K562 (cell line): ENCODE measurements at regions not wholly inside any gene's neighbourhood (a gene's known extent, or its start where the extent isn't known, plus 50 kb on each side); places are given as distances from the start of the nearest gene placed in this dataset.

Source experiments
- ATAC-seq: fragments of 200-7000 bp; cut with Tn5 transposase; 3 replicates; pipeline ENCODE4 v1.9.1; 2020; ENCODE audit warnings: moderate library complexity
- BruUV-seq: library from RNA; stranded (reverse); fragments of 400-500 nt; replicated peaks from 2 replicates; lab custom pipeline; 2021; lab: Mats Ljungman, UMichigan
- CTCF ChIA-PET: fragments of 300-600 bp; formaldehyde crosslinking; extraction: SDS; loops from one replicate; lab custom pipeline; 2021; ENCODE audit warnings: low intra/inter-chr PET ratio; lab: Yijun Ruan, JAX
- POLR2A ChIA-PET: fragments of 300-600, 350-650 bp; sonication (Branson Sonifier 250); formaldehyde crosslinking; extraction: SDS; loops from one replicate; lab custom pipeline; 2021; ENCODE audit warnings: antibody characterized with exemption, inconsistent platforms; lab: Yijun Ruan, JAX
- DNase-seq, 4 experiments: peaks; one replicate each; pipeline versions ENCODE4 v3.0.0 to v3.0.0-alpha.2; 2011 to 2018; ENCODE audit warnings: low spot score in 3 of 4, mixed read lengths in 3 of 4; ENCODE audit errors: extremely low read depth in 1 of 4
- FAIRE-seq: peaks from 2 replicates; lab custom pipeline; 2011; peaks lifted over from hg19 to GRCh38; lab: Jason Lieb, UNC
- H2AFZ ChIP-seq: 2 replicates; pipeline ENCODE4 v1.6.0; 2011; ENCODE audit warnings: low read depth, low read length, control low read depth, inconsistent platforms
- H3K27ac ChIP-seq: fragments of 200-600 bp; 3 replicates; pipeline ENCODE4 v1.8.0; 2011; ENCODE audit warnings: low read depth, mild to moderate bottlenecking, control low read depth, inconsistent platforms, low read length, moderate library complexity, mixed read lengths; ENCODE audit errors: extremely low read depth
- H3K27me3 ChIP-seq, 2 experiments: fragments of 300-600 bp in 1 of 2; 2 replicates in 1 of 2; 3 replicates in 1 of 2; pipeline versions ENCODE4 v1.6.0 to v1.8.0; 2011; ENCODE audit warnings: inconsistent platforms in 2 of 2, low read length in 2 of 2, mild to moderate bottlenecking in 1 of 2, mixed read lengths in 1 of 2, moderate library complexity in 1 of 2; ENCODE audit not compliant: control insufficient read depth in 2 of 2, insufficient read depth in 2 of 2
- H3K36me3 ChIP-seq: fragments of 300-600 bp; 3 replicates; pipeline ENCODE4 v1.8.0; 2011; ENCODE audit warnings: mild to moderate bottlenecking, low read length, inconsistent platforms; ENCODE audit not compliant: control insufficient read depth, insufficient read depth
- H3K4me1 ChIP-seq, 2 experiments: fragments of 200-600 bp in 1 of 2; replicated peaks in 1 of 2; 2 replicates in 1 of 2; 3 replicates in 1 of 2; pipeline versions ENCODE4 v1.5.1 to v1.8.0; 2011; ENCODE audit warnings: inconsistent platforms in 2 of 2, low read length in 2 of 2, mild to moderate bottlenecking in 1 of 2, mixed read lengths in 1 of 2, moderate library complexity in 1 of 2; ENCODE audit not compliant: control insufficient read depth in 2 of 2, insufficient read depth in 2 of 2
- H3K4me2 ChIP-seq: 2 replicates; pipeline ENCODE4 v1.6.1; 2011; ENCODE audit warnings: low read length, control low read depth, inconsistent platforms, mixed read lengths; ENCODE audit not compliant: insufficient read depth
- H3K4me3 ChIP-seq: fragments of 200-600 bp; sonication (generic), shearing (Covaris generic); 2 replicates; pipeline ENCODE4 v1.5.1; 2016; ENCODE audit warnings: control low read depth, inconsistent platforms
- H3K79me2 ChIP-seq: fragments of 200-600 bp; 3 replicates; pipeline ENCODE4 v1.8.0; 2011; ENCODE audit warnings: low read length, inconsistent platforms; ENCODE audit not compliant: control insufficient read depth, insufficient read depth
- H3K9ac ChIP-seq, 2 experiments: 2 replicates each; pipeline versions ENCODE4 v1.6.0 to v1.6.1; 2011; ENCODE audit warnings: low read depth in 2 of 2, low read length in 2 of 2, control low read depth in 1 of 2, inconsistent platforms in 1 of 2, mild to moderate bottlenecking in 1 of 2, mixed read lengths in 1 of 2; ENCODE audit not compliant: insufficient read depth in 1 of 2
- H3K9me1 ChIP-seq: one replicate; pipeline ENCODE4 v1.6.0; 2011; ENCODE audit warnings: inconsistent platforms, mild to moderate bottlenecking, low read length, moderate library complexity; ENCODE audit not compliant: control insufficient read depth, insufficient read depth
- H3K9me3 ChIP-seq: replicated peaks from 2 replicates; pipeline ENCODE4 v1.5.1; 2011; ENCODE audit warnings: low read depth, low read length, inconsistent platforms; ENCODE audit not compliant: control insufficient read depth, insufficient read depth
- H4K20me1 ChIP-seq: replicated peaks from 2 replicates; pipeline ENCODE4 v1.6.1; 2011; ENCODE audit warnings: low read length, inconsistent platforms, mixed read lengths; ENCODE audit not compliant: control insufficient read depth, insufficient read depth
- BCL6 ChIP-seq: fragments of 250-450 bp; sonication (Bioruptor Pico); IDR thresholded peaks from 2 replicates; pipeline ENCODE4 v1.4.0; 2020
- ELF4 ChIP-seq: fragments of 450-650 bp; formaldehyde crosslinking; IDR thresholded peaks from 2 replicates; pipeline ENCODE4 v1.4.0; 2022; ENCODE audit warnings: missing genetic modification characterization
- IRF2 ChIP-seq: sonication (generic); formaldehyde crosslinking; IDR thresholded peaks from 2 replicates; pipeline ENCODE4 v1.8.1; 2022; ENCODE audit warnings: mild to moderate bottlenecking, missing genetic modification reagents
- PCBP1 ChIP-seq: fragments of 200-400 bp; formaldehyde crosslinking; IDR thresholded peaks from 2 replicates; pipeline ENCODE4 v1.6.1; 2018; ENCODE audit warnings: mild to moderate bottlenecking, low read depth, low read length; ENCODE audit not compliant: poor library complexity, severe bottlenecking
- PURB ChIP-seq: sonication (generic); formaldehyde crosslinking; IDR thresholded peaks from 2 replicates; pipeline ENCODE4 v1.9.0; 2021; ENCODE audit warnings: low read depth, mild to moderate bottlenecking, missing genetic modification reagents
- RHOXF2B ChIP-seq: fragments of 250-450 bp; sonication (Bioruptor Pico); conservative IDR thresholded peaks from 2 replicates; pipeline ENCODE4 v1.5.1; 2021
- TCFL5 ChIP-seq: fragments of 250-450 bp; sonication (Bioruptor Pico); conservative IDR thresholded peaks from 2 replicates; pipeline ENCODE4 v1.6.1; 2021; ENCODE audit warnings: mild to moderate bottlenecking, moderate library complexity, matching md5 sums
- YY1 ChIP-seq, 3 experiments: IDR thresholded peaks; 2 replicates each; pipeline ENCODE4 v1.6.1; 2011; ENCODE audit warnings: low read length in 2 of 3, mild to moderate bottlenecking in 2 of 3, moderate library complexity in 2 of 3, borderline replicate concordance in 1 of 3, control low read depth in 1 of 3, low read depth in 1 of 3; ENCODE audit not compliant: insufficient read depth in 3 of 3, insufficient replicate concordance in 2 of 3, control insufficient read depth in 1 of 3, insufficient read length in 1 of 3; ENCODE audit errors: extremely low read depth in 1 of 3
- ZC3H4 ChIP-seq: sonication (generic); formaldehyde crosslinking; IDR thresholded peaks from 2 replicates; pipeline ENCODE4 v1.9.0; 2021; ENCODE audit warnings: missing genetic modification reagents, borderline replicate concordance
- ZNF121 ChIP-seq: sonication (generic); formaldehyde crosslinking; conservative IDR thresholded peaks from 2 replicates; pipeline ENCODE4 v1.8.0; 2022; ENCODE audit warnings: missing genetic modification reagents
- ZNF224 ChIP-seq: sonication (generic); formaldehyde crosslinking; IDR thresholded peaks from 2 replicates; pipeline ENCODE4 v1.8.0; 2022; ENCODE audit warnings: mild to moderate bottlenecking, missing genetic modification reagents
- ZNF239 ChIP-seq: fragments of 250-450 bp; sonication (Bioruptor Pico); IDR thresholded peaks from 2 replicates; pipeline ENCODE4 v1.4.0; 2020; ENCODE audit warnings: mild to moderate bottlenecking
- ZNF324 ChIP-seq: fragments of 250-450 bp; sonication (Bioruptor Pico); IDR thresholded peaks from 2 replicates; pipeline ENCODE4 v1.4.0; 2020; ENCODE audit warnings: mild to moderate bottlenecking
- ZNF384 ChIP-seq: IDR thresholded peaks from 2 replicates; pipeline ENCODE4 v1.6.1; 2012; ENCODE audit warnings: low read depth, low read length, improper control_type of control experiment
- ZNF668 ChIP-seq: fragments of 250-450 bp; sonication (Bioruptor Pico); IDR thresholded peaks from 2 replicates; pipeline ENCODE4 v1.8.0; 2022; ENCODE audit warnings: mild to moderate bottlenecking, inconsistent platforms
- ZNF76 ChIP-seq: fragments of 250-450 bp; sonication (Bioruptor Pico); IDR thresholded peaks from 2 replicates; pipeline ENCODE4 v1.4.0; 2020; ENCODE audit warnings: mild to moderate bottlenecking, moderate library complexity, borderline replicate concordance
- WGBS: fragments of 100-300 bp; shearing (Covaris generic); methylation state at CpG from one replicate; pipeline ENCODE4 v1.1.6; 2016; ENCODE audit warnings: low coverage, mixed read lengths; ENCODE audit not compliant: insufficient coverage; ENCODE audit errors: missing lambda C conversion rate; 5-methylcytosine and 5-hydroxymethylcytosine counted together
- in situ Hi-C: fragments of 300-500 bp; cut with MboI; formaldehyde crosslinking; loops from 4 replicates; pipeline ENCODE4 v1.15.0; 2018; ENCODE audit warnings: inconsistent platforms, mixed read lengths
- intact Hi-C: fragments of 100-400 bp; cut with micrococcal nuclease; formaldehyde crosslinking; loops from 2 replicates; pipeline ENCODE4 v1.14.2; 2022
- TF ChIP-seq, protein P1 (sequence below): fragments of 250-450 bp; sonication (Bioruptor Pico); IDR thresholded peaks from 2 replicates; pipeline ENCODE4 v1.8.0; 2021; ENCODE audit warnings: mild to moderate bottlenecking, moderate library complexity
- TF ChIP-seq, protein P2 (sequence below): sonication (generic); formaldehyde crosslinking; IDR thresholded peaks from 2 replicates; pipeline ENCODE4 v1.8.1; 2022; ENCODE audit warnings: missing genetic modification reagents
- TF ChIP-seq, protein P3 (sequence below): fragments of 200-800 bp; sonication (Bioruptor generic); IDR thresholded peaks from 2 replicates; pipeline ENCODE4 v1.6.1; 2017; ENCODE audit warnings: missing genetic modification characterization, missing compliant biosample characterization

DNA sequence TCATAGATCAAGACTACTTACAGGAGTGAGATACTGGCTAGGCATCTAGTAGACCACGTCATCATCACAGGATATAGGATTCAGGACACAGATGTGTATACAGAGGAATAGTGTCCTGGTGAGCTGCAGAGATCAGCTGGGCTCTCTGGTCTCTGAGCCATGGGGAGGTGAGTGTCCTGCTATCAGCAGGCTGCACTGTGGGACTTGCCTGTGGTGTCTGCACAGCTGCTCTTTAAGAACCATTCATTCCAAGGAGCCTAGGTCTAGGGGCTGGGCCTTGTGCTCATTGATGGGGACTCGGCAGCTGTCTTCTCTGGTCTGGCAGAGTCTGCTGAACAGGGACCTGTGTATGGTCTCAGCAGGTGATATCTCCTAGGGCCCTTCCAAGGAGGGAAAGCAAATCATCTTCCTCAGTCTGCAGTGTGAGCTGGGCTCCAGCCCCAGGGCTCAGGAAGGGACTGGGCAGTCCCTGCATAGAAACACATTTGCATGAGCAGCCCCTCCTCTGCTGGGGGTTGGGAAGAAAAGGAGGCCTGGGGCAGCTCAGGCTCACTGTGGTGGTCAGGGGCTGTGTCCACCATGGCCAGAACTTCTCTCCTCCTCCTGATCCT lies 66.1 kb upstream of the VPREB1 start:
- FAIRE-seq (no peak), DNase-seq (no peak), ATAC-seq (peak; percentile 38)
- WGBS = 1% methylated on average over 2 of the region's 2 CpGs
- H3K79me2 ChIP-seq = no peaks in the 10 kb centered on the region
- H3K9me3 ChIP-seq = no peaks in the 10 kb centered on the region
- H3K36me3 ChIP-seq = no peaks in the 10 kb centered on the region
- no peaks in the 10 kb centered on the region for H3K9me1 ChIP-seq
- no peak overlapping the region for H3K4me3 ChIP-seq
- H2AFZ ChIP-seq = no peak overlapping the region
- ChIA-PET CTCF (no interaction called here), POLR2A (interaction anchor here (0.6 to 12.4 kb wide), 9 partner anchors 11 to 170 kb away, joined by 3 to 193 read pairs (median 3); no protein-coding TSS in a partner anchor)
- no peaks in the 10 kb centered on the region for H3K4me1 ChIP-seq
- H3K4me2 ChIP-seq = no peak overlapping the region
- H4K20me1 ChIP-seq = 0 out of 2 replicates have a peak, but pooled peaks cover 9% of the 10 kb centered on the region
- intact Hi-C loops (no loop called here), in situ Hi-C loops (no loop called here)
- peak overlapping the region in 1 of 2 experiments; percentile 5; a peak in 1 of 4 replicates for H3K9ac ChIP-seq
- no TSS peak for BruUV-seq
- peaks cover 33 to 45% of the 10 kb centered on the region in 2 experiments; a peak in 4 of 5 replicates for H3K27me3 ChIP-seq
- H3K27ac ChIP-seq = no peak overlapping the region
- TF ChIP-seq PCBP1 = no peak
- TF ChIP-seq, protein P1, sequence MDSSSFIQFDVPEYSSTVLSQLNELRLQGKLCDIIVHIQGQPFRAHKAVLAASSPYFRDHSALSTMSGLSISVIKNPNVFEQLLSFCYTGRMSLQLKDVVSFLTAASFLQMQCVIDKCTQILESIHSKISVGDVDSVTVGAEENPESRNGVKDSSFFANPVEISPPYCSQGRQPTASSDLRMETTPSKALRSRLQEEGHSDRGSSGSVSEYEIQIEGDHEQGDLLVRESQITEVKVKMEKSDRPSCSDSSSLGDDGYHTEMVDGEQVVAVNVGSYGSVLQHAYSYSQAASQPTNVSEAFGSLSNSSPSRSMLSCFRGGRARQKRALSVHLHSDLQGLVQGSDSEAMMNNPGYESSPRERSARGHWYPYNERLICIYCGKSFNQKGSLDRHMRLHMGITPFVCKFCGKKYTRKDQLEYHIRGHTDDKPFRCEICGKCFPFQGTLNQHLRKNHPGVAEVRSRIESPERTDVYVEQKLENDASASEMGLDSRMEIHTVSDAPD (CRISPR knock-in tag) = no peak
- TF ChIP-seq ZNF224 = 0 out of 2 replicates have a peak, but pooled peaks have one; percentile 45
- TF ChIP-seq RHOXF2B (CRISPR knock-in tag) = no peak
- TF ChIP-seq YY1 (IDR thresholded peaks at IDR 0.05; ENCODE audit: borderline replicate concordance in 1 of 3, control insufficient read depth in 1 of 3, extremely low read depth in 1 of 3, insufficient read depth in 3 of 3, insufficient read length in 1 of 3, insufficient replicate concordance in 2 of 3, low read depth in 1 of 3, low read length in 2 of 3) = peak in 1 of 3 experiments; percentile 21
- TF ChIP-seq PURB (CRISPR knock-in tag) = no peak
- TF ChIP-seq ZC3H4 = peak; percentile 71; the same call in 1 of the 2 replicates
- no peak for TF ChIP-seq ELF4 (CRISPR knock-in tag)
- TF ChIP-seq, protein P2, sequence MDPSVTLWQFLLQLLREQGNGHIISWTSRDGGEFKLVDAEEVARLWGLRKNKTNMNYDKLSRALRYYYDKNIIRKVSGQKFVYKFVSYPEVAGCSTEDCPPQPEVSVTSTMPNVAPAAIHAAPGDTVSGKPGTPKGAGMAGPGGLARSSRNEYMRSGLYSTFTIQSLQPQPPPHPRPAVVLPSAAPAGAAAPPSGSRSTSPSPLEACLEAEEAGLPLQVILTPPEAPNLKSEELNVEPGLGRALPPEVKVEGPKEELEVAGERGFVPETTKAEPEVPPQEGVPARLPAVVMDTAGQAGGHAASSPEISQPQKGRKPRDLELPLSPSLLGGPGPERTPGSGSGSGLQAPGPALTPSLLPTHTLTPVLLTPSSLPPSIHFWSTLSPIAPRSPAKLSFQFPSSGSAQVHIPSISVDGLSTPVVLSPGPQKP (CRISPR knock-in tag) = 0 out of 2 replicates have a peak, but pooled peaks have one; percentile 75
- TF ChIP-seq ZNF239 (CRISPR knock-in tag) = no peak
- TF ChIP-seq ZNF324 = no peak
- 0 out of 2 replicates have a peak, but pooled peaks have one; percentile 7 for TF ChIP-seq ZNF121 (CRISPR knock-in tag)
- 0 out of 2 replicates have a peak, but pooled peaks have one; percentile 63 for TF ChIP-seq IRF2 (CRISPR knock-in tag)
- TF ChIP-seq ZNF668 (CRISPR knock-in tag) = no peak
- TF ChIP-seq TCFL5 (CRISPR knock-in tag) = no peak
- TF ChIP-seq BCL6 (CRISPR knock-in tag) = no peak
- no peak for TF ChIP-seq ZNF76 (CRISPR knock-in tag)
- TF ChIP-seq, protein P3, sequence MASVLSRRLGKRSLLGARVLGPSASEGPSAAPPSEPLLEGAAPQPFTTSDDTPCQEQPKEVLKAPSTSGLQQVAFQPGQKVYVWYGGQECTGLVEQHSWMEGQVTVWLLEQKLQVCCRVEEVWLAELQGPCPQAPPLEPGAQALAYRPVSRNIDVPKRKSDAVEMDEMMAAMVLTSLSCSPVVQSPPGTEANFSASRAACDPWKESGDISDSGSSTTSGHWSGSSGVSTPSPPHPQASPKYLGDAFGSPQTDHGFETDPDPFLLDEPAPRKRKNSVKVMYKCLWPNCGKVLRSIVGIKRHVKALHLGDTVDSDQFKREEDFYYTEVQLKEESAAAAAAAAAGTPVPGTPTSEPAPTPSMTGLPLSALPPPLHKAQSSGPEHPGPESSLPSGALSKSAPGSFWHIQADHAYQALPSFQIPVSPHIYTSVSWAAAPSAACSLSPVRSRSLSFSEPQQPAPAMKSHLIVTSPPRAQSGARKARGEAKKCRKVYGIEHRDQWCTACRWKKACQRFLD (CRISPR knock-in tag) = no peak
- TF ChIP-seq ZNF384 = no peak
